22Rv1 (cell line): ENCODE measurements at regions not wholly inside any gene's neighbourhood (a gene's known extent, or its start where the extent isn't known, plus 50 kb on each side); places are given as distances from the start of the nearest gene placed in this dataset.

ENCODE experiments used
- ZFX ChIP-seq: fragments of 450-650 bp; IDR thresholded peaks from 2 replicates; pipeline ENCODE4 v1.6.1; 2017; ENCODE audit warnings: antibody characterized with exemption, borderline replicate concordance
- TF ChIP-seq, protein P1 (sequence below): fragments of 450-650 bp; IDR thresholded peaks from 2 replicates; pipeline ENCODE4 v1.5.1; 2017; ENCODE audit warnings: mild to moderate bottlenecking

GRCh38 chr7:92963566-92963965, 127.2 kb upstream of the CDK6 start:
- TF ChIP-seq, protein P1, sequence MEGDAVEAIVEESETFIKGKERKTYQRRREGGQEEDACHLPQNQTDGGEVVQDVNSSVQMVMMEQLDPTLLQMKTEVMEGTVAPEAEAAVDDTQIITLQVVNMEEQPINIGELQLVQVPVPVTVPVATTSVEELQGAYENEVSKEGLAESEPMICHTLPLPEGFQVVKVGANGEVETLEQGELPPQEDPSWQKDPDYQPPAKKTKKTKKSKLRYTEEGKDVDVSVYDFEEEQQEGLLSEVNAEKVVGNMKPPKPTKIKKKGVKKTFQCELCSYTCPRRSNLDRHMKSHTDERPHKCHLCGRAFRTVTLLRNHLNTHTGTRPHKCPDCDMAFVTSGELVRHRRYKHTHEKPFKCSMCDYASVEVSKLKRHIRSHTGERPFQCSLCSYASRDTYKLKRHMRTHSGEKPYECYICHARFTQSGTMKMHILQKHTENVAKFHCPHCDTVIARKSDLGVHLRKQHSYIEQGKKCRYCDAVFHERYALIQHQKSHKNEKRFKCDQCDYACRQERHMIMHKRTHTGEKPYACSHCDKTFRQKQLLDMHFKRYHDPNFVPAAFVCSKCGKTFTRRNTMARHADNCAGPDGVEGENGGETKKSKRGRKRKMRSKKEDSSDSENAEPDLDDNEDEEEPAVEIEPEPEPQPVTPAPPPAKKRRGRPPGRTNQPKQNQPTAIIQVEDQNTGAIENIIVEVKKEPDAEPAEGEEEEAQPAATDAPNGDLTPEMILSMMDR: no peak
- TF ChIP-seq ZFX: no peak
